H1 (cell line): ENCODE measurements at regions not wholly inside any gene's neighbourhood (a gene's known extent, or its start where the extent isn't known, plus 50 kb on each side); places are given as distances from the start of the nearest gene placed in this dataset.

Experiments used
- ASH2L ChIP-seq: fragments of 200-600, 300-600 bp; sonication (generic); IDR thresholded peaks from one replicate; pipeline ENCODE4 v1.7.1; 2017; ENCODE audit warnings: low read length
- CHD7 ChIP-seq: fragments of 300-600 bp; sonication (generic); IDR thresholded peaks from 2 replicates; pipeline ENCODE4 v1.7.1; 2012; ENCODE audit warnings: low read length, moderate library complexity, mild to moderate bottlenecking, inconsistent platforms; ENCODE audit not compliant: insufficient replicate concordance
- FOSL1 ChIP-seq: IDR thresholded peaks from 2 replicates; pipeline ENCODE4 v1.6.1; 2011; ENCODE audit warnings: mild to moderate bottlenecking, low read depth, low read length, moderate library complexity; ENCODE audit not compliant: insufficient read depth
- KDM1A ChIP-seq: fragments of 200-600, 300-600 bp; sonication (generic); IDR thresholded peaks from 2 replicates; pipeline ENCODE4 v1.7.1; 2016; ENCODE audit warnings: mild to moderate bottlenecking, low read length, borderline replicate concordance
- SIX5 ChIP-seq: IDR thresholded peaks from 2 replicates; pipeline ENCODE4 v1.6.1; 2011; ENCODE audit warnings: mild to moderate bottlenecking, low read depth, low read length
- USF2 ChIP-seq: IDR thresholded peaks from 2 replicates; pipeline ENCODE4 v1.6.1; 2011; ENCODE audit warnings: low read length, improper control_type of control experiment

DNA sequence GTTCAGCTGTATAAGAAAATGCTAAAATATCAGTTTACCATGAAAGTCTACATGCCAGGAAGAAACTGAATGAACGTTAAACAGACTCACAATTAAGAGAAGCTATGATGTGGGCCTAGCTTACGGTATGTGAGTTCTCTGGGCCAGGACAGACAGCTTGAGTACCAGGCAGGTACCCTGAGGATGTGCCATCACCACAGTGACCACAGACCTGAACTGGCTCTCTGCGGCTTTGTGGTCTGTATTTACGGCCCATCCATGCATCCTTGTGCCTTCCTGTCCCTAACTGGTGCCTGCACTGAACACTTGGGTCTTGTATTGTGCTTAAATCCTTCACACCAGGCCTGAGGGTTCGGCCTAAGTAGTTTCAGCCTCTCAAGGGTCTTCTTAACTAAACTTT, 467.5 kb upstream of the PPP2R3A start (continued):
- TF ChIP-seq SIX5 (no peak), USF2 (no peak), KDM1A (no peak), ASH2L (no peak), CHD7 (no peak), FOSL1 (no peak)
- TF ChIP-seq, all 59 proteins: peak for 0
